Mucosa of gallbladder (tissue), 1 donor: ENCODE measurements at regions not wholly inside any gene's neighbourhood (a gene's known extent, or its start where the extent isn't known, plus 50 kb on each side); places are given as distances from the start of the nearest gene placed in this dataset.

ENCODE experiments used
- DNase-seq: peaks from one replicate; pipeline ENCODE4 v3.0.0-alpha.2; 2020; ENCODE audit warnings: low spot score
- donor health status: DM: no; HTN: no; CAD: no.

DNA sequence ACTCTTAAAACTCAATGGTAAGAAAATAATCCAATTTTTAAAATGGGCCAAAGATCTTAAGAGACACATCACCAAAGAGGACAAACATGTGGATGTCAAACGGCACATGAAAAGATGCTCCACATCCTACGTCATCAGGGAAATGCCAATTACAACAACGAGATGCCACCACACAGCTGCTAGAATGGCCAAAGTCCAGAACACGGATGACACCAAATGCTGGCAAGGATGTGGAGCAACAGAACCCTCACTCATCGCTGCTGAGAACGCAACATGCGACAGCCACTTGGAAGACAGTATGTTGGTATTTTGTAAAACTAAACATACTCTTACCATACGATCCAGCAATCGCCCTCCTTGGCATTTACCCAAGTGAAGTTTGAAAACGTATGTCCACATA lies 132.8 kb upstream of the CDH4 start:
- DNase-seq: no peak

DNA sequence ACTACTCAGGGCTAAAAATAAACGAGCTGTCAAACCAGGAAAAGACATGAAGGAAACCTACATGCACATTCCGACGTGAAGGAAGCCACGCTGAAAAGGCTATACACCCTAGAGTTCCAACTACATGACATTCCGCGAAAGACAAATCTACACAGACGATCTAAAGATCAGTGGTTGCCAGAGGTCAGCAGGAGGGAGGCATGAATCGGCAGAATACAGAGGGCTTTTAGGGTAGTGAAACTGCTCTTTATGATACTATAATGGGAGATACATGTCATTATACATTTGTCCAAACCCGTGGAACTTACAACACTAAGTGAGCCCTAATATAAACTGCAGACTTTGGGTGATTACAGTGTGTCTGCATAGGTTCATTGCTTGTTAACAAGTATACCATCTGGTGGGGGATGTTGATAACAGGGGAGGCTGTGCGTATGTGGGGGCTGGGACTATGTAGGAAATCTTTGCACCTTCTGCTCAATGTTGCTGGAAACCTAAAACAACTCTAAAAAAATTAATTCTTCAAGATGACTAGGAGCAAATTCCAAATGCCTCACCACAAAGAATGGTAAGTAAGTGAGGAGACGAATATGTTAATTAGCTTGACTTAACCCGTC lies 132.2 kb upstream of the CDH4 start:
- no peak for DNase-seq

DNA sequence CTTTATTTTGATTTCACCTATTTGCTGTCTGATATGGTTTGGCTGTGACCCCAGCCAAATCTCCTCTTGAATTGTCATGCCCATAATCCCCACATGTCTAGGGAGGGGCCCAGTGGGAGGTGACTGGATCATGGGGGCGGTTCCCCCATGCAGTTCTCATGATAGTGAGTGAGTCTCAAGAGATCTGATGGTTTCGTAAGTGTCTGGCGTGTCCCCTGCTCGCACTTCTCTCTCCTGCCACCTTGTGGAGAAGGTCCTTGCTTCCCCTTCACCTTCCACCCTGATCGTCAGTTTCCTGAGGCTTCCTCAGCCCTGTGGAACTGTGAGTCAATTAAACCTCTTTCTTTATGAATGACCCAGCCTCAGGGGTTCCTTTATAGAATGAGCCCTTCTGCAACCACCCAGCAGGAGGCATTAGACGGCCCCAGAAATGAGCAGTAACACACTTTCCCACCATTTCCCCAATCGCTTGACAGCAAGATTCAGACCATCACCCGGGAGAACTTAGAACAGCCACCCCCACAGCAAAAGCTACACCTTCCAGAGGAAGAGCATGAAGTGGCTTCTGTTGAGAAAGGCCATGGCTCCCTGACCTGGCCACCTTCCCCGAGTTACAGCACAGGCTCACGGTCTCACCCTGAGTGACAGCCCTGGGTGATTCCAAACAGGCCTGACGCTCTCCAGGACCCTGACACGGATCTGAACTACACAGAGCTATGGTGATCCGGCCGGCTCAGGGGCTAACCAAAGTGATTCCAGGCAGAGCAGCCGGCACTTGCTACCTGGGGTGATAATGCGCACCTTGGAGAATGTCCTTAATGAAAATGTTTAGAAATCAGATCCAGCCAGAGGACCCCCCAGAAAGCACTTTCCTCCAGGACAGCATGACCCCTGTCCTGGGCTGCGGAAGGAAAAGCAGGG lies 131.2 kb upstream of the CDH4 start:
- DNase-seq: peak; percentile 20

DNA sequence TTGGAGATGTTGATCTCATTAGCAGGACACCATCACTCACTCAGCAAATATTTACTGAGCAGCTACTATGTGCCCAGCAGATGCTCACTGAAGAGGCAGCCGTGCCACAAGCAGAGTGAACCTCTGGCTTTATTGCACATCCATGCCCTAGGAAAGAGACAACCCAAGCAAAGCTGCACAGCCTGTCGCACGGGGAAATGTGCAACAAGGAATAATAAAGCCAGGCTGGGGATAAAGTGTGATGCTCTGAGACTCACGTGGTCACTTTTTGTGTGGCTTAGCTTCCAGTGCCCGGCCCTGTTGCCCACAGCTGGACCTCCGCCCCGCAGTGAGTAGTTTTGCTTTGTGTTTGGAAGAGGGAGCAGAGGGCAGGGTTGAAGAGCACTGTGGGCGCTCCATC lies 130.4 kb upstream of the CDH4 start:
- no peak for DNase-seq

DNA sequence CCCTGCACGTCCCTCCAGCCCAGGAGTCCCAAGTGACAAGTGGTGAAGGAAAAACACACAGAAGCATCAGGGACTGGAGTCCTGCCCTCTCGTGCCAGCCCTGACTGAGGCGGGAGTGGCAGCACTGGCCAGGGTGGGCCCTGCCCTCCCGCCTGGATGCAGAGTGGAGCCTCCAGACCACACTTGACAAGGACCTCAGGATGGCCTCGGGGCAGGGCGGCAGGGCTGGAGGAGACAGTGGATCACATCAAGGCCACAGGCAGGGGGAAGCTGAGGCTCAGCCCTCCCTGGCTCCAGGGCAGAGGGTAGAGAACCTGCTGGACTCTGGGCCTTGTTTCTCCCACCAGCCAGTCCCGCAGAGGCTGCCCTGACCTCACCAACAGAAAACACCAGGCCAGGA lies 128.8 kb upstream of the CDH4 start:
- no peak for DNase-seq

DNA sequence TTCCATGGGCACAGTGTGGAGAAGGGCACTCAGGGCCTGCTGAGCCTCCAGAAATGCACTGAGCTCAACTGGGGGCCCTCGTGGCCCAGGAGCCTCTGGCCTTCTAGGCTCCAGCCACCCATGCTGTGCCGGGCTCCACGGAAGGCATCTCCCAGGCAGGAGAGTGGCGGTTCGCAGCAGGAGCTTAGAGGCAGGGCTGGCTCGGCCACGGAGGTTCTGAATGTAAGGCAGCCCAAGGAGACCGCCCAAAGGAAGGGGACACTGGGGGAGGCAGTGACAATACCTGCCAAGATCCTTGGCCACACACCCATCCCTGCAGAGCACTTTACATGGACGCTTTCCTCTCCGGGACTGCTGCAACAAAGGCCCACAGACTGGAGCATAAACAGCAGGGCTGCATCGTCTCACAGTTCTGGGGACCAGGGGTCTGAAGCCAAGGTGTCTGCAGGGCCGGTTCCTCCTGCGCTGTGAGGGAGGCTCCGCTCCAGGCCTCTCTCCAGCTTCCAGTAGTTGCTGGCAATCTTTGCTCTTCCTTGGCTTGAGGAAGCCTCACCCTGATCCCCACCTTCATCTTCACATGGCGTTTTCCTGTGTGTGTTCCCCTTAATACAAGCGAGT lies 128.2 kb upstream of the CDH4 start:
- no peak for DNase-seq

DNA sequence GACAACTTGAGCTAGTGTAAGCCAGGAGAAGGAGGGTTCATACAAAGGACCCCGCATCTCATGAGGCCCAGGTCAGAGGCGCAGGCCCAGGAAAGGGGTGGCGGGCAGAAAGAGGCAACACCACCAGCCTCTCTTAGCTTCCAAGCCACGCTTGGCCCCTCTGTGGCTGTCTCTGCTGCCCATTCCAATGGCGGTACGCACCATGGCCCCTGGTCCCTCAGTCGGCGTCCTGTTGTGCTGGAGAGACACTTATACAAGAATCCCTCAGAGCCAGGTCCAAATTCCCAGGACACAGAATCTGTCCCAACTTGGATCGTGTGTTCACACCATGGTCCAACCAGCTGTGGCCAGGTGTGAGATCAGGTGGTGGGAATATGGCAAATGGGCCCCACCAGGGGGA lies 127.0 kb upstream of the CDH4 start:
- no peak for DNase-seq

DNA sequence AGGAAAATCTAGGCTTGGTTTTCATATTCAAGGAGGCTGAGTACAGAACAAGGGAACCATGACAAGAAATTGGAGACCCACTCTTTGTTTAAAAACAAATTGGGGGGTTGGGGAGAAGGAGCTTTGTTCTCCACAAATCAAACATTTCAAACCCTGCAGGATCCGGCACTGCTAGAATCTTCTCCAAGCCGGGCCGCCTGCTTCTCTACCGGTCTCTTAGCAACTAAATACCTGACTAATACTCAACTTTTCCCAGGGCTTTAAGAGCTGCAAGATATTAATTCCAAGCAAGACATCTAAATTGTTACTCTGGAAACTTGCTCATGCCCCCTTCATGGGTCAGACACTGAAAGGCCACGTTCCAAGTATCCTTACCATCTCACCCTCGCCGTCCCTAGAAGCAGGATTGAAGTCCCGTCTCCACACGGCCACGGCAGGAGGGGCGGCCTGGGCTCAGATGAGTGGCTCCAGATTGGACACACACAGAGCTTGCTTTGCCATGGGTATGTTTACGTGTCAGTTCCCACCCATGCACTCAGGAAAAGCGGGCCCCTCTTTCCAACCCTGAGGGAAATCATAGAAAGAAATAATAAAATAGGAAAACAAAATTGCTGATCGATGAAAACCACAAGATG lies 126.4 kb upstream of the CDH4 start:
- no peak for DNase-seq

DNA sequence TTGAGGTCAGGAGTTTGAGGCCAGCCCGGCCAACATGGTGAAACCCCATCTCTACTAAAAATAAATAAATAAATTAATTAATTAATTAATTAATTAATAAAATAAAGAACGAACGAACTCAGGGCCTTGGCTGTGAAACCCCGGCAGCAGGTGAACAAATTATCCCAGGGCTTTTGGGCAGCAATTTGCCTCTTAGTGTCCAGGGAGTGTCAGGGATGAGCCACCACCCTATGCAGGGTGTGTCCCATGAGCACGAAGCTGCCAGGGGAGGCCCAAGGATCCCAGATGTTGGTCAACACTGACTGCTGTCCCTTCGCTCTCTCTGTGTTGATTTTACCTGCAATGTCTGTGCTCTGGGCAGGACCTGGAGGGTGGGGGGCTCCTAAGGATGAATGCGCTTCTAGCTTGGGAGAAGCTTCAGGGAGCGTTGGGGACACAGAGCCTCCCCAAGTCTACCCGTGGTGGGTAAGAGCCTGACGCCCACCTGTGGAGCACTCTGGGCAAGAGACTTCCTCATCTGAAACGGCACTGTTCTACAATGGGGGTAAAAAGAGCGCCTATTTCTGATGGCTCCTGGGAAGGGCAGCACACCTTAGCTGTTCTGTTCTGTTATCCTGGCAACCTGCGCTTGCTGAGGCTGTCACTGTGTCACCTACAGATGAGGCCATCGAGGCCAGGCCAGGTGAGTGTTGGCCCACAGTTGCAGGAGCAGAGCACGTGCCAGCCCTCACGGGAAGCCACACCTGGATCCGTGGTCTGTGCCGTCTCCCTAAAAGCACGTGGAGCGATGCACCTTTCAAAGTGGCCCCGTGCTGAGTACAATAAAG lies 125.5 kb upstream of the CDH4 start:
- no peak for DNase-seq

DNA sequence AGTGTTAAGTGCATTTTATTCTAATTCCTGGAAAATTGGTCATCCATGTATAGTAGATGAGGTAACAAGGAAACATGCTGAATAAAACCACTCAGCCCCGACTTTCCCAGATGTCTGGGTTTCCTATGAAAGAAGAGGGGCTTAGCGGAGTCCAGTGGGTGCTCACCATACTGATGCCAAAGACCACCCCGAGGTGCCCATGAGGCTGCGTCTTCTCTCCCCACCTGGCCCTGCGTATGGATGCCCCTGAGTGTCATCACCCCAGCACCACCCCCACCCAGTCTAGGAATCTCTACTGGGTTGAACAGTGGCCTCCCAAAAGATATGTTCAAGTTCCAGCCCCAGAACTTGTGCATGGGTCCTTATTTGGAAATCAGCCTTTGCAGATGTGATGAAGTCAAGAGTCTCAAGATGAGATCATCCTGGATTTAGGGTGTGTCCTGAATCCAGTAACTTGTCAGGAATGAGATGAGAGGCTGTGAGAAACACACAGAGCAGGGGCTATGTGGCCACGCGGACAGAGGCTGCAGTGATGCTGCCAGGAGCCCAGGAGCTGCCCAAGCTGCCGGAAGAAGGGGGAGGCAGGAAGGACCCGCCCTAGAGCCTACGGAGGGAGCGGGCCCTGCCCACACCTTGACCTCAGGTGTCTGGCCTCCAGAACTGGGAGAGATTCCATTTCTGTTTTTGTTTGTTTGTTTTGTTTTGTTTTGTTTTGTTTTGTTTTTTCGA lies 124.6 kb upstream of the CDH4 start:
- no peak for DNase-seq

DNA sequence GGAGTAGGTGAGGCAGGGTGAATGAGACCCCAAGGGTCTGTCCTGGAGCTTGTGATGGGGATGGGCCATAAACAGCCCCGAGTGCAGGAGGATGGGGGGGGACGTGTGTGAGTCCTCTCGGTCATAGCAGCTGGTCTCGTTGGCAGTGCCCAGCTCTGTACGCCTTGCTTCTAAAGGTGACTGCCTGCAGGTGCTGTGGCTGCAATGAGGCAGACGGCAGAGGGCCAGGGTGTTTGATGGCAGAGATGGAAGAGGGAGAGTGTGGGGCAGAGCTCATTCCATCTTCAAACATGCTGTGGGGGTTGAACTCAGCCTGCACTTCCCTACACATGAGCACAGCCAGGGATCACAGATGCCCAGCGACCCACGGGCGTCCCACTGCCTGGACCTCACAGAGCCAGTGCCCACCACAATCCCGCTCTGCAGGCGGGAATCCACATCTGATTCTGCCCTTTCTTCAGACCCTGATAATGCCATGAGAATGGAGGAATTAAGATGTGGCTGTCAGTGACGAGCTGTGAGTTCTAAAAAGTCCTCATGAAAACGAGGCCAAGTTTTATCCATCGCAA lies 123.3 kb upstream of the CDH4 start:
- no peak for DNase-seq

DNA sequence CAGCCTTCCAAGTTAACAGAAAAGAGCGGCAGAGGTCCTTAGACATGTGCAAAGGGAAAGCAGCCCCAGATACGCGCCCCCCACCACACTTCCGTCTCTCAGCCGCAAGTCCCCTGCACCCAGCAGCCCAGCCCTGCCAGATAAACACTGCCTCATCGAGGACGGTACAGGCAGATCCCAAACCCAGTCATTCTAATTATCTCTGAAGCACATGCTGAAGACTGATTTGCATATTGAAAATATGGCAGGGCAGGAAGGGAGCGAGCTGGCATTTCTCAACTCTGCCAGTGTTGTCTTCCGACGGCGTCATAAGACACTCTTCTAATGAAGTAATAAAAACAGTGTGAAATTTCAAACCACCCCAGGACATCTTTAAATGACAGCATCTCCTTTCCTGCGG lies 122.8 kb upstream of the CDH4 start:
- no peak for DNase-seq

DNA sequence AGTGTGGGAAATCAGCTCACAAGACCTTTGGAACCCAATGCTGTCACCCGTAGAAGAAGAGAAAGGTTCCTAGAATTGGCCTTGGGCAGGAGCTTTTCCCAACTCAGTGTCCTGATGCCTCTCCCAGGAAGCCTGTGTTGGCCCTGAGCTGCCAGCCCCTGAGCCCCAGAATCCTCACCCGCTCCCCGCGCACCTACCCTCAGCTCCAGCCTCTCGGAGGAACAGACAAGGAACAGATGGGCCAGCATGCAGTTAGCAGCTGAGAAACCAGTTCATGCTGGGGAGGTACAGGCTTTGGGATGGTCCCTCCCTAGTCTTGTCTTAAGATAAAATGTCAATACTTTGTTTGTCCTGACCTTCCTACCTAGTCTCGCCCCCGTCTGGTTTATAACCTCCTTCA lies 121.9 kb upstream of the CDH4 start:
- no peak for DNase-seq

DNA sequence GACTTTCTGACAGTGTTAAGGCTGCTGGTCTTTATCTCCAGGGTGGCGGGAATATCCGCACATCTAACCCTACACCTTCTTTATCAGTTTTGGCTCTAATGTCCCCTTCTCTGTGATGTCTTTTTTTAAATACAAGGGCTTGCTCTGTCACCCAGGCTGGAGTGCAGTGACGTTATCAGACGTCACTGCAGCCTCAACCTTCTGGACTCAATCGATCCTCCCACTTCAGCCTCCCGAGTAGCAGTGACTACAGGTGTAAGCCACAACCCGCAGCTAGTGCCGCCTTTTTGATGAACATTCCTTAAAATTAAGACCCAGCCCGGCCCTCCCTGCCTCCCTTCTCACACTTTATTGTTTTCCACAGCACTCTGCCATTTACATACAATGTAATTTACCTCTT lies 120.1 kb upstream of the CDH4 start:
- DNase-seq: no peak

DNA sequence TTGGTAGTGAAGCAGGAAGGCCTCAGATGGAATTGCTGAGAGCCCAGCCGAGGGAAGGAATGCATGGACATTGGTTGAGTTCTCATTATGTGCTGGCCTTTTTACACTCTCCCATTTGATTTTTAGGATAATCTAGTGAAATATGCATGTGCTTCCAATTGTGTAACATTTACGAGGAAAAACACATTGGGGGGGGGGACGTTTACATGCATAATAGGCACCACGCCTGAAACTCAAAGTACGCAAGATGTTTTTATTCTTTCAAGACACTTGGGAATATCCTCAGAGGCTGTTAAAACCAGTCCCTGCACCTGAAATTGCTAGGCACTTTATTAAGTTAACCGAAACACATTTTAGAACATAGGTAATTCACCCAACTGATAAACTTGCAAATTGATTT lies 118.5 kb upstream of the CDH4 start:
- no peak for DNase-seq

DNA sequence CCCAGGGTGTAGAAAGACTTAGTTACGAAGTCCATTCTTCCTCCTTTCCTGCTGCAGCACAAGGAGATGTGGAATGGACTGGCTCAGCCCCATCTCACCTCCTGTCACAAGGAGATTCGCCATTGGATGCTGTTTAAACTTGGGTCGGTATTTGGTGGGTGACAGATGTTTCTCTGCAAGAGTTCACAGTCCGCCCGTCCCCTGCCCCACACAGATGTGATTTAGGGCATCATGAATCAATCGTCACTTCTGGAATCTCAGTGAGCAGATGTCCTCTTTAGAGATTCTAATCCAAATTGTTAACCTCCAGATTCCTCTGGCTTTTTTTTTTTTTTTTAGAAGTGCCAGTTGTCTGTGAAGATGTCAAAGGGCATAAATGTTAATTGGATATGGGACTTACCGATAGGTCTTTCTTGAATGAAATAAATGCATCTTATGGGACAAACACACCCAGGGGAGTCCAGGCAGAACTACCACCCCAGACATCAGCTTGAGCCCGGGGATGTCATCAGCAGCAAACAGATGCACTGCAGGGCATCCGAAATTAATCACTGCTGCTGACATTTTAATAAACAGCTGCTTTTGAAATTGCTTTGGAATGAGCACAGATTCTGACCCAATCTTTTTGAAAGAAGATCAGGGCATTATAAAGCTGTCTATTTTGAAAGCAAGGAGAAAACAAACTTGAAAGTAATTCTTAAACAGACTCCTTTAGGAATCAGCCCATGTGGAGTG lies 117.6 kb upstream of the CDH4 start:
- no peak for DNase-seq

DNA sequence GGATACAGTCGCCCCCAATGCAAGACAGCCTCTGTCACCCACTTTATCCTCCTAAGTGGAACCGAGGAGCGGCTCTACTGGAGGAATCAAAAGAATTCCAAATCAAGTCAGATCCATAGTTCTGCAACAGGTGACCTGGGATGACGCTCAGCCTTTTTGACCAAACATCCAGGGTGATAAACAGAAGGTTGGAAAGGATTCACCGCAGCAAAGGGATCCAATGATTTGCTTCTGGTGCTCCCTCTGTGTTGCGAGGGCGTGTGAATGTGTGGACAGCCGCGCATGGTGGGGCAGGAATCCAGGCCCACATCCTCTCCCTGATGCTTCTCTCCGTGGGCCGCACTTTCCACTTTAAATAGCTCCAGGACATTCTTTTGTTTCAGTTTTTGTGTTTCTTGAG lies 116.8 kb upstream of the CDH4 start:
- DNase-seq: no peak

DNA sequence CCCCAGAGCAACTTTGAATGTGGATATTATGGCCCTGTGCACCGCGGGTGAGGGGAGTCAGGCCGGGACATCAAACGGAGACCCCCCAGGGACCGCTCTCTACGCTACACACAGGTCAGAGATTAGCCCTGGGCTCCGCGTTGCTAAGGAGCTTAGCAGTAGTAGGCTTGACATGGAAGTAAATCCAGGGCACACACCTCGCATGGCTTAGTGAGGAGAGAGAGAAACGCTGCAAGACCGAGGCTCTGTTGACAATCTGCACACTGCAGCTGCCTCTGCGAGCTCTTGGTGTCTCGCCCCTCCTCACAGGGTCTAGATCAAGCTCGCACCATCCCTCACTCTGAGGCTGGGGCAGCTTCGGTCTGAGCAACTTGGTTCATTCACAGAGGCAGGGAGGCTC lies 116.1 kb upstream of the CDH4 start:
- DNase-seq: no peak

DNA sequence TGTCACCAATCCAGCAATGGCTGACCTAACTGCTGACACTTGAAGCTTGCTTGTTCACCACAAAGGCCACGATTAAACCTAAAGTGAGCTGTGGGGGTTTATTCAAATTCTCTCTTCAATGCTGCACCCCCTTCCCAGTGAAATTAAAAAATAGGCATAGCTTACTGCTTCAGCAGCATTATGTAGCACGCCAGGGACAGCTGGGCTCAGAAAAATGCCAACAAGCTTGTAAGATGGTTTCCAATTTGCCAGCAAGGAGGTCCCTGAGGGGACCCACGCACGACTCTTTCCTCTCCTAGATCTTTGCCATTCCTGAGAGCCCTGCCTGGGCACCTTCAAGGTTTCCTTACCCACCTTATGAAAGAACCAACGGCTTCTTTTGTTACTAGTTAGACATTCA lies 113.5 kb upstream of the CDH4 start:
- DNase-seq: no peak

DNA sequence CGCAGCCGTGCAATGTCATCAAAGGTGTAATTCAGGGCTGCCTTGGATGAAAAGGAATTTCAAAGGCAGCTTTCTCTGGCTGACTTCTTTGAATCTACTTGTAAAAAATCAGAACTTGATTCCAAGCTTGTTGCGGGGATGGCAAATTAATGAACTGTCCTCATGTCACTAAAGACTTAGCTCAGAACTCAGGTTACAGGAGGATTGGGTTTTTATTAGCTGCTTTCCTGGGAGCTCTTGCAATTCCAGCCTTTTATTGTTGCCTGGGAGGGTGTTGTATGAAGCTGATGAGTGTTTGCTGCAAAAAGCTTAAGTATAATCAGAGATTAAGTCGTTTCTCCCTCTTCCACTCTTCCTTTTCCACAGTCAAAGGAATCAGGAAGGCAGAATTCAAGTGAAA lies 113.0 kb upstream of the CDH4 start:
- DNase-seq: no peak
